Prostate gland (tissue), 2 donors: ENCODE measurements at regions not wholly inside any gene's neighbourhood (a gene's known extent, or its start where the extent isn't known, plus 50 kb on each side); places are given as distances from the start of the nearest gene placed in this dataset.

ENCODE experiments used
- DNase-seq: peaks from one replicate; pipeline ENCODE4 v3.0.0-alpha.2; 2019; ENCODE audit warnings: low spot score
- H3K27ac ChIP-seq, 2 donors: fragments of 200-600 bp; sonication (generic); 2 replicates each; pipeline ENCODE4 v1.5.1; 2017 to 2019
- H3K27me3 ChIP-seq: fragments of 200-600 bp; sonication (generic); replicated peaks from 2 replicates; pipeline ENCODE4 v1.5.1; 2019; ENCODE audit not compliant: insufficient read depth
- H3K36me3 ChIP-seq, 2 donors: fragments of 200-600 bp; sonication (generic); 1 replicate in 1 of 2; 2 replicates in 1 of 2; pipeline versions ENCODE4 v1.5.1 to v1.8.1; 2017 to 2019
- H3K4me1 ChIP-seq: fragments of 200-600 bp; sonication (generic); replicated peaks from 2 replicates; pipeline ENCODE4 v1.5.1; 2019
- H3K4me3 ChIP-seq, 2 donors: fragments of 200-600 bp; sonication (generic); 2 replicates each; pipeline ENCODE4 v1.5.1; 2017 to 2019
- H3K9me3 ChIP-seq: fragments of 200-600 bp; sonication (generic); 2 replicates; pipeline ENCODE4 v1.5.1; 2017
- POLR2A ChIP-seq: fragments of 450-650 bp; IDR thresholded peaks from one replicate; pipeline ENCODE4 v1.6.1; 2016; ENCODE audit warnings: antibody characterized with exemption, mild to moderate bottlenecking
- POLR2AphosphoS5 ChIP-seq: sonication (generic); formaldehyde crosslinking; IDR thresholded peaks from one replicate; pipeline ENCODE4 v1.6.1; 2017; ENCODE audit warnings: antibody characterized with exemption
- WGBS: methylation state at CpG from one replicate; pipeline ENCODE4 v1.1.5; 2018; 5-methylcytosine and 5-hydroxymethylcytosine counted together
- intact Hi-C: fragments of 100-400 bp; cut with DNase I; formaldehyde crosslinking; loops from one replicate; pipeline ENCODE4 v1.14.2; 2022
- TF ChIP-seq, protein P1 (sequence below), 4 experiments: fragments of 200-600 bp in 2 of 4; fragments of 450-650 bp in 2 of 4; sonication (generic) in 2 of 4; IDR thresholded peaks; 1 replicate in 3 of 4; 2 replicates in 1 of 4; pipeline ENCODE4 v1.5.1; 2016 to 2019; ENCODE audit warnings: antibody characterized with exemption in 4 of 4, mild to moderate bottlenecking in 2 of 4, moderate library complexity in 2 of 4

DNA sequence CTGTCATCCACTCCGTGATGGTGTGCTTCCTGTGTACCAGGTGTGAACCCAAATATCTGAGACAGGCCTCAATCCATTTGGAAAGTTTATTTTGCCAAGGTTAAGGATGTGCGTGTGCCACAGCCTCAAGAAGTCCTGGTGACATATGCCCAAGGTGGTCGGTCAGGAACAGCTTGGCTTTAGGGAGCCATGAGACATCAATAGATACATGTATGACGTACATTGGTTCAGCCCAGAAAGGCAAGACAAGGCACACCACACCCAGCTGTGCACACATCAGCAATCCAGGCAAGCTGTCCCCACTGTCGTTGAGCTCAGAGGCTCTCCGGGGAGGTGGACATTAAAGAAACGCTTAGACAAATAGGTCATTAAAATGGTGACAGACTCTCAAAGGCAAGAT is 56.8 kb upstream of the SHANK2 start:
- intact Hi-C loops, result no loop called here
- no peak for DNase-seq
- no peaks in the 10 kb centered on the region for H3K4me1 ChIP-seq
- H3K27ac ChIP-seq, result no peak overlapping the region
- no peaks in the 10 kb centered on the region for H3K9me3 ChIP-seq
- no peak overlapping the region for H3K4me3 ChIP-seq
- TF ChIP-seq POLR2A, result no peak
- TF ChIP-seq POLR2AphosphoS5, result no peak
- TF ChIP-seq, protein P1, sequence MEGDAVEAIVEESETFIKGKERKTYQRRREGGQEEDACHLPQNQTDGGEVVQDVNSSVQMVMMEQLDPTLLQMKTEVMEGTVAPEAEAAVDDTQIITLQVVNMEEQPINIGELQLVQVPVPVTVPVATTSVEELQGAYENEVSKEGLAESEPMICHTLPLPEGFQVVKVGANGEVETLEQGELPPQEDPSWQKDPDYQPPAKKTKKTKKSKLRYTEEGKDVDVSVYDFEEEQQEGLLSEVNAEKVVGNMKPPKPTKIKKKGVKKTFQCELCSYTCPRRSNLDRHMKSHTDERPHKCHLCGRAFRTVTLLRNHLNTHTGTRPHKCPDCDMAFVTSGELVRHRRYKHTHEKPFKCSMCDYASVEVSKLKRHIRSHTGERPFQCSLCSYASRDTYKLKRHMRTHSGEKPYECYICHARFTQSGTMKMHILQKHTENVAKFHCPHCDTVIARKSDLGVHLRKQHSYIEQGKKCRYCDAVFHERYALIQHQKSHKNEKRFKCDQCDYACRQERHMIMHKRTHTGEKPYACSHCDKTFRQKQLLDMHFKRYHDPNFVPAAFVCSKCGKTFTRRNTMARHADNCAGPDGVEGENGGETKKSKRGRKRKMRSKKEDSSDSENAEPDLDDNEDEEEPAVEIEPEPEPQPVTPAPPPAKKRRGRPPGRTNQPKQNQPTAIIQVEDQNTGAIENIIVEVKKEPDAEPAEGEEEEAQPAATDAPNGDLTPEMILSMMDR (IDR thresholded peaks at IDR 0.05), result no peak
- H3K36me3 ChIP-seq, result no peaks in the 10 kb centered on the region
- H3K27me3 ChIP-seq, result no peaks in the 10 kb centered on the region
- WGBS, result 85% methylated on average over 7 of the region's 7 CpGs

DNA sequence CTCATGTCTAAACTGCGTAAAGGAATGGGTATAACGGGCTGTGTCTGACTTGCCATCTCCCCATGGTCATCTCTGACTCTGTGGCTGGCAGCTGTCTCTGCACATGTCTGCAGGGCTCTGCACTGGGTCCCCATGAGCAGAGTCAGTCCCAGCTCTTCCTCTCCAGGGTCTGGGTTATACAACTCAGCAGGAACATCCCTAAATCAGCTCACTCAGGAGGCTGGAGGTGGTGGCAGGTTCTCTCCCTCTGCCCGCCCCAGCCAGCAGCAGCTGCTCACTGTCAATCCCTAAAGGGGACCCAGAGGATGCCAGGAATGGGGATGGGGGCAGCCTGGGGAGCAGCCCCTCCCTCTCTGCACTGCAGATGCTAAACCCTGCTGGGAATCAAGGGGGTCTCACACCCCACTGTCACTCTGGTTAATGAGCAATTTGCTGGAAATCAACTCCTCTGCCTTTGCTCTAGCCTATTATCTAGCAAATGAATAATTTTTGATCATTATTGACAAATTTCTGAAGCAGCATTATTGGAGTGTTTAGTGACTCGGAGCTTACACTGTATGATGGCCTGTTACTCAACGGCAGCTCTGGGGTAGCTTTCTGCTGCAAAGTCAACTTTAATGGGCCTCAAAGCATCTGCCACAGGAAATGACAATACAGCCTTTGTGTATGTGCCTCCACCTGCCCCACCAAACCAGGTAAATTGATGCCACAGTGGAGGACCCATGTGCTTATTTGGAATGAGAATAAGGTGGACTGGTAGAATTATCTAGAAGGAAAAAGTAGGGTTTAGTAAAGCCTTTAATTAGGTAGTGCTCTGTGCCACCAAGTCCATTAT is 55.7 kb upstream of the SHANK2 start:
- Histone ChIP-seq H3K36me3 (no peaks in the 10 kb centered on the region), H3K27me3 (no peaks in the 10 kb centered on the region), H3K9me3 (no peaks in the 10 kb centered on the region), H3K4me1 (no peaks in the 10 kb centered on the region), H3K27ac (no peak overlapping the region), H3K4me3 (no peak overlapping the region)
- no peak for DNase-seq
- WGBS, result 81% methylated on average over 5 of the region's 5 CpGs
- intact Hi-C loops, result no loop called here
- TF ChIP-seq, protein P1 (IDR thresholded peaks at IDR 0.05), result no peak

DNA sequence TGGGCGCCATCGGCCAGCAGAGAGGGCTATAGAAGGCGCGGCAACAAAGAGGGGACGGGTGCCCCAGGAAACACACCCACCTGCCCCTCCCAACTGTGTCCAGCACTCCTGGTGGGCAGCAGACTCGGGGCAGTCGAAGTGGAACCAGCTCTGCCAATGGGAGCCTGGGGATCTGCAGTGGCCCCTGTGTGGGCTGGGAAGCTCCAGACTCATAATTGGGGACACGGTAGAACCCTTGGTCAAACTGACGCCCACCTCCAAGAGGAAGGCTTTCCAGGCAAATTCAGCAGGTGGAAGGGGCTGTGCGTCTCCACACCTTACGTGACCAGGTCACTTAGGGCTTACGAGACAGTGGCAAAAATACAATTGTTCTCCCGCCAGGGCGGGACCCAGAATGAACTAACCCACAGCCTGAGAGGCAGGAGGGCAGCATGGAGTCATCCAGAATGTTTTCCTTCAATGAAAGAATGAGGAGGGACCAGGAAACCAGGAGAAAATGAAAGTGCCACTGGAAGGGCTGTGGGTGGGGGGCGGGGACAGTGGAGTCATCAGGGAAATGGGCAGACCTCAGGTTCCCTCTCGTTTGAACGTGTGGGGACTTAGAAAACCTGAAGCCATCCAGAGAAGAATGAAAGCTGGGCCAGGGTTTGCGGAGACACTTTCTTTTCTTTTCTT is 53.2 kb upstream of the SHANK2 start:
- TF ChIP-seq, protein P1 (IDR thresholded peaks at IDR 0.05), result no peak
- TF ChIP-seq POLR2A (no peak), POLR2AphosphoS5 (no peak)
- no peak overlapping the region for H3K27ac ChIP-seq
- 92% methylated on average over 18 of the region's 18 CpGs for WGBS
- no peaks in the 10 kb centered on the region for H3K9me3 ChIP-seq
- intact Hi-C loops, result no loop called here
- H3K27me3 ChIP-seq, result no peaks in the 10 kb centered on the region
- no peaks in the 10 kb centered on the region for H3K4me1 ChIP-seq
- H3K4me3 ChIP-seq, result no peak overlapping the region
- DNase-seq, result no peak
- no peaks in the 10 kb centered on the region for H3K36me3 ChIP-seq

DNA sequence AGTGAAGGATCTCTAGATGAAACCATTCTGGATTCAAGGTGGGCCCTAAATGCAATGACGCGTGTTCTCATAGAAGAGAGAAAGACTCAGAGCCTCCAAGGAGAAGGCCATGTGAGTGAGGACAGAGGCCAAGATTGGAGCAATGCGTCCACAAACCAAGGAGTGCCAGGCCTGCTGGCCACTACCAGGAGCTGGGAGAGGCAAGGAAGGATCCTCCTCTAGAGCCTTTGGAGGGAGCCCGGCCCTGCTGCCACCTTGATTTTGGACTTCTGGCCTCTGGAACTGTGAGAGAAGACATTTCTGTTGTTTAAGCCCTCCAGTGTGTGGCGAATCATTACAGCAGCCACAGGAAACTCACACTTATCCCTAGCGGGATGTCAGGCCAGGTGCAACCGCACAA is 52.7 kb upstream of the SHANK2 start:
- WGBS, result 95% methylated on average over 7 of the region's 7 CpGs
- H3K4me3 ChIP-seq, result no peak overlapping the region
- TF ChIP-seq POLR2AphosphoS5 (no peak), POLR2A (no peak)
- TF ChIP-seq, protein P1 (IDR thresholded peaks at IDR 0.05), result no peak
- H3K9me3 ChIP-seq, result no peaks in the 10 kb centered on the region
- H3K27me3 ChIP-seq, result no peaks in the 10 kb centered on the region
- DNase-seq, result no peak
- H3K27ac ChIP-seq, result no peak overlapping the region
- no peaks in the 10 kb centered on the region for H3K36me3 ChIP-seq
- intact Hi-C loops, result no loop called here
- H3K4me1 ChIP-seq, result no peaks in the 10 kb centered on the region

DNA sequence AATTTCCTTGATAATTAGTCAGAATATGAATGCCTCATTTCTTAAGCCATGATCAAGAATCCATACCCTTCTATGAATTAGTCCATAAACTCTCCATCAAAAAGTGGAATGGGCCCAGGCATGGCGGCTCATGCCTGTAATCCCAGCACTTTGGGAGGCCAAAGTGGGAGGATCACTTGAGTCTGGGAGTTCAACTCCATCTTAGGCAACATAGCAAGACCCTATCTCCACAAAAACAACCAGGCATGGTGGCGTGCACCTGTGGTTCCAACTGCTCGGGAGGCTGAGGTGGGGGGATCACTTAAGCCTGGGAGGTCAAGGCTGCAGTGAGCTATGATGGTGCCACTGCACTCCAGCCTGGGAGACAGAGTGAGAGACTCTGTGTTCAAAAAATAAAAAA is 52.1 kb upstream of the SHANK2 start:
- no peak for DNase-seq
- Histone ChIP-seq H3K27ac (no peak overlapping the region), H3K9me3 (no peaks in the 10 kb centered on the region), H3K27me3 (no peaks in the 10 kb centered on the region), H3K36me3 (no peaks in the 10 kb centered on the region), H3K4me1 (no peaks in the 10 kb centered on the region), H3K4me3 (no peak overlapping the region)
- 94% methylated on average over 3 of the region's 3 CpGs for WGBS
- no peak for TF ChIP-seq POLR2A
- TF ChIP-seq, protein P1 (IDR thresholded peaks at IDR 0.05), result no peak
- no peak for TF ChIP-seq POLR2AphosphoS5
- intact Hi-C loops, result no loop called here
